ENCODE measurements at regions not wholly inside any gene's neighbourhood (a gene's known extent, or its start where the extent isn't known, plus 50 kb on each side); places are given as distances from the start of the nearest gene placed in this dataset.

DNA sequence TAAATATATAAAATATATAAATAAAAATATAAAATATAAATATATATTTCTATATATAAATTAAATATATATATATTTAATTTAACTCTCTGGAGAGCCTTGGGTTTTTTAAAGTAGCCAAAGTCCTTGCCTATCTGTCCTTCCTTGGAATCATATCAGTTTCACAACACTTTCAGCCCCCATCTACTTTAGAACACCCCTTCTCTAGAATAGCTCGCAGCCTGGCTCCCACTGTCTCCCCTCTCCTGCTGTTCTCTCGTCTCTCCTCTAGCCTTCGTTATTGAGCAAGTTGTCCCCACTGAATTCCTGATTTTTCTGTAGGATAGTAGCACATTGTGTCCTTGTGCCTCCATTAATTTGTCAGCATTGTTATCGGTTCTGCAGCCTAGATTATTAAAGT lies 677.0 kb downstream of the RNF144A start:
- H2AFZ ChIP-seq (ENCODE audit: low read depth, low read length) = no peak overlapping the region
- H3K27me3 ChIP-seq (ENCODE audit: control insufficient read depth in 1 of 2, insufficient read depth in 1 of 2, low read length in 2 of 2) = peaks cover 0 to 7% of the 10 kb centered on the region in 2 experiments
- H4K8ac ChIP-seq (ENCODE audit: low read length) = no peak overlapping the region
- H3K4me2 ChIP-seq (ENCODE audit: low read length, poor library complexity, severe bottlenecking) = no peak overlapping the region
- no peak overlapping the region for H3K23ac ChIP-seq (ENCODE audit: low read length in 2 of 2)
- no peak overlapping the region for H3K18ac ChIP-seq (ENCODE audit: low read depth in 1 of 2, low read length in 2 of 2)
- H3K79me1 ChIP-seq (replicated peaks; ENCODE audit: low read length, poor library complexity, severe bottlenecking) = no peaks in the 10 kb centered on the region
- H2BK12ac ChIP-seq (ENCODE audit: low read length in 2 of 2) = no peak overlapping the region
- H2AK5ac ChIP-seq (ENCODE audit: low read length, severe bottlenecking) = no peak overlapping the region
- H3K9me3 ChIP-seq (ENCODE audit: control insufficient read depth, low read length) = no peaks in the 10 kb centered on the region
- H3K27ac ChIP-seq (ENCODE audit: low read length, poor library complexity, severe bottlenecking) = no peak overlapping the region
- H2BK5ac ChIP-seq (ENCODE audit: low read depth, low read length, poor library complexity, severe bottlenecking) = no peak overlapping the region
- no peaks in the 10 kb centered on the region for H3K36me3 ChIP-seq (ENCODE audit: control insufficient read depth in 1 of 2, insufficient read depth in 2 of 2, low read depth in 1 of 2, low read length in 2 of 2)
- no peak overlapping the region for H4K91ac ChIP-seq (ENCODE audit: low read length)
- no peak overlapping the region for H2BK15ac ChIP-seq (ENCODE audit: low read depth, poor library complexity, severe bottlenecking)
- H3K9ac ChIP-seq (ENCODE audit: low read length) = no peak overlapping the region
- H3K14ac ChIP-seq (ENCODE audit: low read length in 2 of 2) = no peak overlapping the region
- H3K4me1 ChIP-seq (ENCODE audit: control insufficient read depth, insufficient read depth, low read depth, low read length) = no peaks in the 10 kb centered on the region
- H3K4ac ChIP-seq (ENCODE audit: low read depth in 1 of 2, low read length in 2 of 2) = no peak overlapping the region
- no peak overlapping the region for H3K4me3 ChIP-seq (ENCODE audit: insufficient read depth in 1 of 2, low read depth in 1 of 2, low read length in 2 of 2)
- no peak overlapping the region for H2BK120ac ChIP-seq (ENCODE audit: low read depth, low read length)
- no peak for DNase-seq
- WGBS = 85% methylated on average over 2 of the region's 4 CpGs

DNA sequence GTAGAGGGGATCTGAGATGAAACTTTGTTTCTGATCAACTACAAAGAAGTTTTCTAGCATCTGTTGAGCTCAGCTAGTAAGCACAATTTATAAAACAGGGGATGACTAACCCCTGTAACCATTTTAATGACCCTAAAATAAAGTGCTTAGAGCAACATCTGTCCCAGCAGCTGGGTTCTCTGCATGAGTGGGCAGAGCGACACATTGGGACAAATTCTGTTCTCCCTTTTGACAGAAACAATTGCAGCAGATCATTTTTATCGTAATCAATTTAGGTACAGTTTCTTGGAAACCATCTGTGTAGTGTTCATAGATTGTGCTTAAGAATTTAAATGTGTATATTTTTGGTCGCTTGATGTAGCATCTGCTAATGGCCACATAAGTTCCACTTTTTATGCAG lies 678.0 kb downstream of the RNF144A start:
- Histone ChIP-seq H2AFZ (ENCODE audit: low read depth, low read length) (no peak overlapping the region), H3K23ac (ENCODE audit: low read length in 2 of 2) (no peak overlapping the region), H2BK120ac (ENCODE audit: low read depth, low read length) (no peak overlapping the region), H3K27ac (ENCODE audit: low read length, poor library complexity, severe bottlenecking) (no peak overlapping the region), H2BK12ac (ENCODE audit: low read length in 2 of 2) (no peak overlapping the region), H3K9ac (ENCODE audit: low read length) (no peak overlapping the region), H2BK5ac (ENCODE audit: low read depth, low read length, poor library complexity, severe bottlenecking) (no peak overlapping the region), H3K27me3 (ENCODE audit: control insufficient read depth in 1 of 2, insufficient read depth in 1 of 2, low read length in 2 of 2) (peaks cover 0 to 7% of the 10 kb centered on the region in 2 experiments), H3K14ac (ENCODE audit: low read length in 2 of 2) (no peak overlapping the region), H3K9me3 (ENCODE audit: control insufficient read depth, low read length) (no peaks in the 10 kb centered on the region), H4K8ac (ENCODE audit: low read length) (no peak overlapping the region), H3K4me3 (ENCODE audit: insufficient read depth in 1 of 2, low read depth in 1 of 2, low read length in 2 of 2) (no peak overlapping the region), H3K4ac (ENCODE audit: low read depth in 1 of 2, low read length in 2 of 2) (no peak overlapping the region), H4K91ac (ENCODE audit: low read length) (no peak overlapping the region), H3K79me1 (replicated peaks; ENCODE audit: low read length, poor library complexity, severe bottlenecking) (no peaks in the 10 kb centered on the region), H2BK15ac (ENCODE audit: low read depth, poor library complexity, severe bottlenecking) (no peak overlapping the region), H2AK5ac (ENCODE audit: low read length, severe bottlenecking) (no peak overlapping the region), H3K18ac (ENCODE audit: low read depth in 1 of 2, low read length in 2 of 2) (no peak overlapping the region), H3K4me1 (ENCODE audit: control insufficient read depth, insufficient read depth, low read depth, low read length) (no peaks in the 10 kb centered on the region), H3K4me2 (ENCODE audit: low read length, poor library complexity, severe bottlenecking) (no peak overlapping the region), H3K36me3 (ENCODE audit: control insufficient read depth in 1 of 2, insufficient read depth in 2 of 2, low read depth in 1 of 2, low read length in 2 of 2) (no peaks in the 10 kb centered on the region)
- no peak for DNase-seq
- 68% methylated on average over 3 of the region's 3 CpGs for WGBS

DNA sequence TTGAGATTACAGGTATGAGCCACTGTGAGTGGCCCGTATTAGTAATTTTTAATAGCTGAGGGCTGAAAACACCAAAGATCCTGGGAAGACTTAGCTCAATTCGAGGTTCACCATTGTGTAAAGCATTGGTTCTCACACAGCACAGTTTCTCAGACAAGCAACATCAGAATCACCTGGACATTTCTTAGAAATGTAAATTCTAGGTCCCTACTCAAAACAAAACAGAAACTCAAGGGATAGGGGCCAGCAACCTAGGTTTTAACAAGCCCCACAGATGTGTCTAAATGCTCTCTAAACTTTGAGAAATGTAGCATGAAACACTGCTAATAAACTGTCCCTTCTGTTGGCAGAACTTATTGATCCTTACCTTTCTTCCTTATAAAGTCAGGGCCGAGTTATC lies 681.2 kb downstream of the RNF144A start:
- Histone ChIP-seq H3K4ac (ENCODE audit: low read depth in 1 of 2, low read length in 2 of 2) (no peak overlapping the region), H3K9ac (ENCODE audit: low read length) (no peak overlapping the region), H3K14ac (ENCODE audit: low read length in 2 of 2) (no peak overlapping the region), H2AK5ac (ENCODE audit: low read length, severe bottlenecking) (no peak overlapping the region), H3K4me1 (ENCODE audit: control insufficient read depth, insufficient read depth, low read depth, low read length) (no peaks in the 10 kb centered on the region), H3K79me1 (replicated peaks; ENCODE audit: low read length, poor library complexity, severe bottlenecking) (no peaks in the 10 kb centered on the region), H3K27ac (ENCODE audit: low read length, poor library complexity, severe bottlenecking) (no peak overlapping the region), H2BK120ac (ENCODE audit: low read depth, low read length) (no peak overlapping the region), H2BK5ac (ENCODE audit: low read depth, low read length, poor library complexity, severe bottlenecking) (no peak overlapping the region), H2BK12ac (ENCODE audit: low read length in 2 of 2) (no peak overlapping the region), H2AFZ (ENCODE audit: low read depth, low read length) (no peak overlapping the region), H3K23ac (ENCODE audit: low read length in 2 of 2) (no peak overlapping the region), H3K4me3 (ENCODE audit: insufficient read depth in 1 of 2, low read depth in 1 of 2, low read length in 2 of 2) (no peak overlapping the region), H4K8ac (ENCODE audit: low read length) (no peak overlapping the region), H3K36me3 (ENCODE audit: control insufficient read depth in 1 of 2, insufficient read depth in 2 of 2, low read depth in 1 of 2, low read length in 2 of 2) (no peaks in the 10 kb centered on the region), H3K4me2 (ENCODE audit: low read length, poor library complexity, severe bottlenecking) (no peak overlapping the region), H3K18ac (ENCODE audit: low read depth in 1 of 2, low read length in 2 of 2) (no peak overlapping the region), H3K27me3 (ENCODE audit: control insufficient read depth in 1 of 2, insufficient read depth in 1 of 2, low read length in 2 of 2) (no peaks in the 10 kb centered on the region), H2BK15ac (ENCODE audit: low read depth, poor library complexity, severe bottlenecking) (no peak overlapping the region), H4K91ac (ENCODE audit: low read length) (no peak overlapping the region), H3K9me3 (ENCODE audit: control insufficient read depth, low read length) (no peaks in the 10 kb centered on the region)
- 75% methylated on average over 2 of the region's 3 CpGs for WGBS
- no peak for DNase-seq

DNA sequence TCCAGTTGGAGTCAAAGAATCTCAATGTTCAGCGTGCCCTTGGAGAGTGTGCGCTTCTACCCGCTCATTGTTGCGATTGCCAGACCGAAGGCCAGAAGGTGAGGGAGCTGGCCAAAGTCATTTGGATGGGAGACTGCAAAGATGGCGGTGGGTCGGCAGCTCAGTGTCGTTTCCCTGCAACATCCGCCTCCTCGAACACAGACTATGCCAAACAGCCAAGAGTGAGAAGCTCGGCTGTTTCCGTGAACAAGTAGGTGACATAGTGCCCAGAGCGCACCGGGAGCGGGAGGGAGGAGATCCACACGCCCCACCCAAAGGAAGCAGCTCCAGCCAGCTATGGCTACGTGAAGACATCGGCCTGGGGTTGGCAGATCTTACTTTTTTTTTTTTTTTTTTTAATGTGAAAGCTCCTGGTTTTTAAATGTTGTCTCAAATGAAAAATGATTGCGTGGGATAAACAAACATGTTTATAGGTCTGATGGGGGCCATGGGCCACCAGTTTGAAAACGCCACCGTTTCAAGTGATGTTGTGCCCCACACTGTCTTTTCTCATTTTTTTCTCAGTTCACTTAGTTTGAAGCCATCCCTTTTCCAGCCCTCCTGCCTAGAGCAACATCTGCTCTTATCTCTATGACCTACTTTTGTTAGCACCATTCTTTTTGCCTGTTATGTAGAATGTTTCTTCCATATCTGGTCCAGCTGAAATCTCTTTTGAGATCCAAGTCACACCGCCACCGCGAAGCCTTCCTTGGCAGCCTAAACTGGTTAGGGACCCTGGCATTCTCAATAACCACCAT lies 682.4 kb downstream of the RNF144A start:
- no peaks in the 10 kb centered on the region for H3K27me3 ChIP-seq (ENCODE audit: control insufficient read depth in 1 of 2, insufficient read depth in 1 of 2, low read length in 2 of 2)
- no peaks in the 10 kb centered on the region for H3K4me1 ChIP-seq (ENCODE audit: control insufficient read depth, insufficient read depth, low read depth, low read length)
- WGBS = 96% methylated on average over 24 of the region's 24 CpGs
- H3K79me1 ChIP-seq (replicated peaks; ENCODE audit: low read length, poor library complexity, severe bottlenecking) = no peaks in the 10 kb centered on the region
- no peak overlapping the region for H3K9ac ChIP-seq (ENCODE audit: low read length)
- no peak overlapping the region for H2BK5ac ChIP-seq (ENCODE audit: low read depth, low read length, poor library complexity, severe bottlenecking)
- DNase-seq = no peak
- no peak overlapping the region for H2BK12ac ChIP-seq (ENCODE audit: low read length in 2 of 2)
- H4K91ac ChIP-seq (ENCODE audit: low read length) = peak overlapping the region; percentile 35
- H3K9me3 ChIP-seq (ENCODE audit: control insufficient read depth, low read length) = no peaks in the 10 kb centered on the region
- no peak overlapping the region for H2AFZ ChIP-seq (ENCODE audit: low read depth, low read length)
- H2BK120ac ChIP-seq (ENCODE audit: low read depth, low read length) = no peak overlapping the region
- no peak overlapping the region for H3K23ac ChIP-seq (ENCODE audit: low read length in 2 of 2)
- H2AK5ac ChIP-seq (ENCODE audit: low read length, severe bottlenecking) = no peak overlapping the region
- H3K4me3 ChIP-seq (ENCODE audit: insufficient read depth in 1 of 2, low read depth in 1 of 2, low read length in 2 of 2) = no peak overlapping the region
- H3K4ac ChIP-seq (ENCODE audit: low read depth in 1 of 2, low read length in 2 of 2) = no peak overlapping the region
- no peak overlapping the region for H3K4me2 ChIP-seq (ENCODE audit: low read length, poor library complexity, severe bottlenecking)
- no peak overlapping the region for H3K14ac ChIP-seq (ENCODE audit: low read length in 2 of 2)
- H3K18ac ChIP-seq (ENCODE audit: low read depth in 1 of 2, low read length in 2 of 2) = no peak overlapping the region
- no peak overlapping the region for H4K8ac ChIP-seq (ENCODE audit: low read length)
- H3K36me3 ChIP-seq (ENCODE audit: control insufficient read depth in 1 of 2, insufficient read depth in 2 of 2, low read depth in 1 of 2, low read length in 2 of 2) = no peaks in the 10 kb centered on the region
- H2BK15ac ChIP-seq (ENCODE audit: low read depth, poor library complexity, severe bottlenecking) = no peak overlapping the region
- H3K27ac ChIP-seq (ENCODE audit: low read length, poor library complexity, severe bottlenecking) = no peak overlapping the region

Data from mesenchymal stem cell (in vitro differentiated cells and primary cell).